OCI-LY1 (cell line): ENCODE measurements at regions not wholly inside any gene's neighbourhood (a gene's known extent, or its start where the extent isn't known, plus 50 kb on each side); places are given as distances from the start of the nearest gene placed in this dataset.

Source experiments
- CTCF ChIP-seq: fragments of 200-600 bp; sonication (generic), shearing (Covaris generic); IDR thresholded peaks from 2 replicates; pipeline ENCODE4 v1.5.1; 2017; ENCODE audit warnings: mild to moderate bottlenecking, antibody characterized with exemption, low read length, moderate library complexity, mixed read lengths
- EZH2 ChIP-seq: fragments of 200-600 bp; sonication (generic), shearing (Covaris generic); IDR thresholded peaks from 2 replicates; pipeline ENCODE4 v1.8.0; 2017; ENCODE audit warnings: borderline replicate concordance, mixed run types, mild to moderate bottlenecking, antibody characterized with exemption, low read length, moderate library complexity, mixed read lengths

DNA sequence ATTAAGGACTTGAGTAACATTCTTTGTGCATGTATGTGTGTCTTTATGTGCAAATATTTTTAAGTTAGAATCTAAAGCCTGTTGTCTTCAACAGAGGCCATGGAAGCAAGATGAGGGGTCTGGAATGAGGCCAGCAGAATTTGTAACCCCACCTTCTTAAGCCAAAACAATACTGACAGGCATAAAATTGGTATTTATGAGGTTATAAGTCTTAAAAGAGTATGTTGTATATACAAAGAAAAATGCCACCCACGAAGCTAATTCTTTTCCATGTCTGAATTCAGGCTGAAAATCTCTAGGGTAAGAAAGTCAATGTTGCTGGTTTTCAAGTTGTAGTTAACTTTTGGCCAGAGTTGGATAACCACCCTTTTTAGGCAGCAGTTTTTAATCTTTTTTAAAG is 86.2 kb upstream of the TMTC1 start:
- TF ChIP-seq CTCF (no peak), EZH2 (no peak)
